ENCODE measurements at regions not wholly inside any gene's neighbourhood (a gene's known extent, or its start where the extent isn't known, plus 50 kb on each side); places are given as distances from the start of the nearest gene placed in this dataset.

DNA sequence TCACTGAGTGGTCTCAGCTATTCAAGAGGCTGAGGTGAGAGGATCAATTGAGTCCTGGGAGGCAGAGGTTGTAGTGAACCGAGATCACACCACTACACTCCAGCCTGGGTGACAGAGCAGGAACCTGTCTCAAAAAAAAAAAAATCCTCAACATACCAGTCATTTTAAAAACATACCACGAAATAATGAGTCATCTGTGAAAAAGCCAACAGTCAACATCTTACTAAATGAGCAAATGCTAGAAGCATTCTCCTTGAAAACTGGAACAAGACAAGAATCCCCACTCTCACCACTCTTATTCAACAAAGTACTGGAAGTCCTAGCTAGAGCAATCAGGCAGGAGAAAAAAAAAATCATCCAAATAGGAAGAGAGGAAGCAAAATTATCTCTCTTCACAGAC, 104.0 kb upstream of the ARHGEF9 start:
- no peak for DNase-seq
- Mint-ChIP-seq H3K27me3 (ENCODE audit: low read depth in 3 of 3) (peaks cover 0 to 4% (median 2%) of the 10 kb centered on the region in 3 donors), H3K4me1 (no peaks in the 10 kb centered on the region), H3K9me3 (peaks cover 0 to 22% (median 13%) of the 10 kb centered on the region in 7 donors), H3K27ac (no peak overlapping the region), H3K36me3 (no peaks in the 10 kb centered on the region), H3K4me3 (no peak overlapping the region)
- Histone ChIP-seq H3K9ac (ENCODE audit: insufficient read depth, low read length, poor library complexity, severe bottlenecking) (no peak overlapping the region), H3K4me2 (replicated peaks; ENCODE audit: extremely low read depth, low read length, poor library complexity, severe bottlenecking) (no peak overlapping the region), H2AFZ (ENCODE audit: insufficient read depth, low read depth, low read length, poor library complexity, severe bottlenecking) (no peak overlapping the region), H3K27ac (ENCODE audit: low read depth in 1 of 2, low read length in 2 of 2) (no peak overlapping the region), H3K79me2 (ENCODE audit: insufficient read depth, low read length) (no peaks in the 10 kb centered on the region), H3K9me3 (replicated peaks in 1 of 2; ENCODE audit: control insufficient read depth in 1 of 2, insufficient read depth in 1 of 2, low read length in 2 of 2) (peaks cover 22 to 25% of the 10 kb centered on the region in 2 donors), H3K4me1 (ENCODE audit: control insufficient read depth in 1 of 2, insufficient read depth in 2 of 2, low read length in 2 of 2) (no peaks in the 10 kb centered on the region), H3K4me3 (replicated peaks in 1 of 3; ENCODE audit: low read depth in 2 of 3, low read length in 3 of 3) (no peak overlapping the region), H3K27me3 (ENCODE audit: control insufficient read depth in 2 of 2, insufficient read depth in 2 of 2, low read length in 2 of 2) (no peaks in the 10 kb centered on the region), H3K36me3 (replicated peaks in 1 of 2; ENCODE audit: control insufficient read depth in 1 of 2, insufficient read depth in 2 of 2, low read length in 2 of 2) (no peaks in the 10 kb centered on the region), H4K20me1 (ENCODE audit: insufficient read depth, low read length) (no peaks in the 10 kb centered on the region)
- no CpG with 5 or more reads among the region's 2 CpGs for WGBS (ENCODE audit: insufficient coverage)
- intact Hi-C loops (cut with micrococcal nuclease) = no loop called here
- TF ChIP-seq CTCF (IDR thresholded peaks at IDR 0.05) = no peak

- H3K4me3 Mint-ChIP-seq = no peak overlapping the region
- H3K9me3 Mint-ChIP-seq = peaks cover 0 to 15% (median 10%) of the 10 kb centered on the region in 7 donors
- intact Hi-C loops (cut with micrococcal nuclease) = no loop called here
- no peaks in the 10 kb centered on the region for H3K27me3 ChIP-seq (ENCODE audit: control insufficient read depth in 2 of 2, insufficient read depth in 2 of 2, low read length in 2 of 2)
- H4K20me1 ChIP-seq (ENCODE audit: insufficient read depth, low read length) = no peaks in the 10 kb centered on the region
- H3K27ac Mint-ChIP-seq = no peak overlapping the region
- no peaks in the 10 kb centered on the region for H3K36me3 Mint-ChIP-seq
- no peaks in the 10 kb centered on the region for H3K36me3 ChIP-seq (replicated peaks in 1 of 2; ENCODE audit: control insufficient read depth in 1 of 2, insufficient read depth in 2 of 2, low read length in 2 of 2)
- H2AFZ ChIP-seq (ENCODE audit: insufficient read depth, low read depth, low read length, poor library complexity, severe bottlenecking) = no peak overlapping the region
- no peak overlapping the region for H3K4me2 ChIP-seq (replicated peaks; ENCODE audit: extremely low read depth, low read length, poor library complexity, severe bottlenecking)
- H3K27me3 Mint-ChIP-seq (ENCODE audit: low read depth in 3 of 3) = peaks cover 0 to 4% (median 0%) of the 10 kb centered on the region in 3 donors
- peaks cover 3 to 14% of the 10 kb centered on the region in 2 donors for H3K9me3 ChIP-seq (replicated peaks in 1 of 2; ENCODE audit: control insufficient read depth in 1 of 2, insufficient read depth in 1 of 2, low read length in 2 of 2)
- WGBS (ENCODE audit: insufficient coverage) = 86% methylated on average over 5 of the region's 10 CpGs
- no peaks in the 10 kb centered on the region for H3K79me2 ChIP-seq (ENCODE audit: insufficient read depth, low read length)
- H3K9ac ChIP-seq (ENCODE audit: insufficient read depth, low read length, poor library complexity, severe bottlenecking) = no peak overlapping the region
- DNase-seq = no peak
- no peak overlapping the region for H3K4me3 ChIP-seq (replicated peaks in 1 of 3; ENCODE audit: low read depth in 2 of 3, low read length in 3 of 3)
- H3K27ac ChIP-seq (ENCODE audit: low read depth in 1 of 2, low read length in 2 of 2) = no peak overlapping the region
- no peak for TF ChIP-seq CTCF (IDR thresholded peaks at IDR 0.05)
- H3K4me1 Mint-ChIP-seq = no peaks in the 10 kb centered on the region
- no peaks in the 10 kb centered on the region for H3K4me1 ChIP-seq (ENCODE audit: control insufficient read depth in 1 of 2, insufficient read depth in 2 of 2, low read length in 2 of 2)
These were observed 100.1 kb upstream of the ARHGEF9 start for GRCh38 chrX:63884821-63885790.

Measured in CD14-positive monocyte (primary cell).